Glutamatergic neuron (in vitro differentiated cells): ENCODE measurements at regions not wholly inside any gene's neighbourhood (a gene's known extent, or its start where the extent isn't known, plus 50 kb on each side); places are given as distances from the start of the nearest gene placed in this dataset.

Experiments used
- DNase-seq: peaks from one replicate; pipeline ENCODE4 v3.0.0; 2022
- H3K27ac Mint-ChIP-seq: one replicate; pipeline ENCODE4 v1.8.0; 2020; ENCODE audit warnings: mild to moderate bottlenecking, mixed read lengths, inconsistent platforms; ENCODE audit not compliant: unreplicated experiment
- H3K27me3 Mint-ChIP-seq: one replicate; pipeline ENCODE4 v1.8.0; 2020; ENCODE audit warnings: mild to moderate bottlenecking, moderate library complexity, mixed read lengths, inconsistent platforms; ENCODE audit not compliant: unreplicated experiment
- H3K36me3 Mint-ChIP-seq: one replicate; pipeline ENCODE4 v1.8.0; 2020; ENCODE audit warnings: mild to moderate bottlenecking, mixed read lengths, inconsistent platforms; ENCODE audit not compliant: unreplicated experiment
- H3K4me1 Mint-ChIP-seq: one replicate; pipeline ENCODE4 v1.8.0; 2020; ENCODE audit warnings: mild to moderate bottlenecking, low read depth, mixed read lengths, inconsistent platforms; ENCODE audit not compliant: unreplicated experiment
- H3K4me3 Mint-ChIP-seq: one replicate; pipeline ENCODE4 v1.8.0; 2020; ENCODE audit warnings: mild to moderate bottlenecking, mixed read lengths, inconsistent platforms; ENCODE audit not compliant: unreplicated experiment
- H3K9me3 Mint-ChIP-seq: one replicate; pipeline ENCODE4 v1.8.0; 2020; ENCODE audit warnings: mild to moderate bottlenecking, moderate library complexity, mixed read lengths, inconsistent platforms; ENCODE audit not compliant: unreplicated experiment
- TF ChIP-seq, protein P1 (sequence below): fragments of 200-600 bp; sonication (generic); IDR thresholded peaks from one replicate; pipeline ENCODE4 v1.5.0; 2021; ENCODE audit not compliant: partially characterized antibody, unreplicated experiment

DNA sequence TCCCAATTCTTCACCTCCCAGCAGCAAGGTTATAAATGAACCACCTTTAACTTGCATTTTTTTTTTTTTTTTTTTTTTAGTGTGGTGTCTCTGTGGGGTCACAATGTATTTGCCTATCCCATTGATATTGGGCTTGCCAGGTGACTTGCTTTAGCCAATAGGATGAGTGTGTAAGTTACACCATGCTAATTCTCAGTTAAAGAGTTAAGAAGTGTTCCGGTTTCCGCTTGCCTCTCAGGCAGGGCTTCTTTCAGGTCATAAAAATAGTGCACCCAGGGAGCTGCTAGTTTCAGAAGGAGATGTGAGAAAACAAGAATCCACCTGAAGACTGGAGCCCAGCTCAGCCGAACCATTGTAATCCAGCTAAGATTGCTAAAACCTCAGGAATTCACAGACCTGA is 84.2 kb upstream of the PTPRD start:
- Mint-ChIP-seq H3K36me3 (no peaks in the 10 kb centered on the region), H3K27me3 (no peaks in the 10 kb centered on the region), H3K9me3 (no peaks in the 10 kb centered on the region), H3K27ac (no peak overlapping the region), H3K4me1 (no peaks in the 10 kb centered on the region), H3K4me3 (no peak overlapping the region)
- TF ChIP-seq, protein P1, sequence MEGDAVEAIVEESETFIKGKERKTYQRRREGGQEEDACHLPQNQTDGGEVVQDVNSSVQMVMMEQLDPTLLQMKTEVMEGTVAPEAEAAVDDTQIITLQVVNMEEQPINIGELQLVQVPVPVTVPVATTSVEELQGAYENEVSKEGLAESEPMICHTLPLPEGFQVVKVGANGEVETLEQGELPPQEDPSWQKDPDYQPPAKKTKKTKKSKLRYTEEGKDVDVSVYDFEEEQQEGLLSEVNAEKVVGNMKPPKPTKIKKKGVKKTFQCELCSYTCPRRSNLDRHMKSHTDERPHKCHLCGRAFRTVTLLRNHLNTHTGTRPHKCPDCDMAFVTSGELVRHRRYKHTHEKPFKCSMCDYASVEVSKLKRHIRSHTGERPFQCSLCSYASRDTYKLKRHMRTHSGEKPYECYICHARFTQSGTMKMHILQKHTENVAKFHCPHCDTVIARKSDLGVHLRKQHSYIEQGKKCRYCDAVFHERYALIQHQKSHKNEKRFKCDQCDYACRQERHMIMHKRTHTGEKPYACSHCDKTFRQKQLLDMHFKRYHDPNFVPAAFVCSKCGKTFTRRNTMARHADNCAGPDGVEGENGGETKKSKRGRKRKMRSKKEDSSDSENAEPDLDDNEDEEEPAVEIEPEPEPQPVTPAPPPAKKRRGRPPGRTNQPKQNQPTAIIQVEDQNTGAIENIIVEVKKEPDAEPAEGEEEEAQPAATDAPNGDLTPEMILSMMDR = no peak
- DNase-seq = no peak

DNA sequence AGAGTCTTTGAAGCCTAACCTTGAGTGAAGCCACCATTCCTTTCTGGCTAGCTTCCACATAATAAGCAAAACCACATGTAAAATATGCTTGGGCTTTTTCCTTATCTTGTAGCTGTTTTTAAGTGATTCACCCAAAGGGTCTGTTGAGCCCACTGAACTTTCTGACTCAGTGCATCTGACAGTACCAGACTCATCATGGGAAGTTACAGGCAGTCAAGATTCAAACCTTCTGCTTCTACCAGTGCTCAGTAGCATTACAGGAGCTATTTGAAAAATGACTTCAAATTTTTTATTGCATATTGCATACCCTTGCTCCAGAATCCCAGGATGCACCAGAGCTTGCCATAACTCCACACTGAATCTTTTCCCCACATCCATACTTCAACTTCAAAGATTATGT is 87.5 kb upstream of the PTPRD start:
- no peak for DNase-seq
- H3K4me3 Mint-ChIP-seq = no peak overlapping the region
- TF ChIP-seq, protein P1 = no peak
- H3K27me3 Mint-ChIP-seq = no peaks in the 10 kb centered on the region
- H3K4me1 Mint-ChIP-seq = no peaks in the 10 kb centered on the region
- no peaks in the 10 kb centered on the region for H3K9me3 Mint-ChIP-seq
- H3K36me3 Mint-ChIP-seq = no peaks in the 10 kb centered on the region
- no peak overlapping the region for H3K27ac Mint-ChIP-seq

DNA sequence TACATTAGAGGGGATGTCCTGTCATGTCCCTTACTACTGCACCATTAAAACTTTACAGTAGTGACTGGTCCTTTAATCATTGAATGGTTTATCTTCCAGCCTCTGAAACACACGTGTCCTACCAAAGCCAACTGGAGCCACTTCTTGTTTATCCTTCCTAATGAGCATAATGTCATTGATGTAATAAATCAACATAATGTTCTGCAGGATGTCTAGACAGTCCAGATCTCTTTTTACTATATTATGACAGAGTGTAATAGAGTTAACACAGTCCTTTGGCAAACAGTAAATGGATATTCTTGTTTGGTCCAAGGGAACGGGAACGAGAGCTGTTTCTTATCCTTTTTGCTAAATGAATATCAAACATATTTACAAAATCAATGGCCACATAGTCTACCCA is 88.1 kb upstream of the PTPRD start:
- no peak for DNase-seq
- Mint-ChIP-seq H3K9me3 (no peaks in the 10 kb centered on the region), H3K4me1 (no peaks in the 10 kb centered on the region), H3K27me3 (no peaks in the 10 kb centered on the region), H3K27ac (no peak overlapping the region), H3K36me3 (no peaks in the 10 kb centered on the region), H3K4me3 (no peak overlapping the region)
- TF ChIP-seq, protein P1 = no peak

DNA sequence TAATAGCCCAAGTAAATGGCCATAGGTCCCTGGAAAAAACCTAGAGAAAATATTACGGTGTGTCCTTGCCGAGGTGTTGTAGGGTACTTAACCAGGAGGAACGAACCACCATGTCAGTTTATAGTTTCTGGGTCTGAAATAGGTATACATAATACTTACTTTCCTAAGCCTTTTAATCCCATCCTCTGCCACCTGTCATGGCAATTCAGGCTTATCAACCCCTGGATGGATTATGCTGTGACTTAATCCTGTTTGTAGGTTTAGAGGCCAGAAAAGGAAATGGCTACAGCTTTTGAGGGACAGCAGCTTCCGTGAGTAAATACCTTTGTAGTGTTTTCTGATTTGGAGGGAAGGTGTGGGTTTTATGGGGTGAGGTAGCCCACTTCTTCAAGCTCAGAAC is 89.1 kb upstream of the PTPRD start:
- no peak for DNase-seq
- Mint-ChIP-seq H3K36me3 (no peaks in the 10 kb centered on the region), H3K9me3 (no peaks in the 10 kb centered on the region), H3K4me1 (no peaks in the 10 kb centered on the region), H3K27ac (no peak overlapping the region), H3K4me3 (no peak overlapping the region), H3K27me3 (no peaks in the 10 kb centered on the region)
- TF ChIP-seq, protein P1 = no peak

DNA sequence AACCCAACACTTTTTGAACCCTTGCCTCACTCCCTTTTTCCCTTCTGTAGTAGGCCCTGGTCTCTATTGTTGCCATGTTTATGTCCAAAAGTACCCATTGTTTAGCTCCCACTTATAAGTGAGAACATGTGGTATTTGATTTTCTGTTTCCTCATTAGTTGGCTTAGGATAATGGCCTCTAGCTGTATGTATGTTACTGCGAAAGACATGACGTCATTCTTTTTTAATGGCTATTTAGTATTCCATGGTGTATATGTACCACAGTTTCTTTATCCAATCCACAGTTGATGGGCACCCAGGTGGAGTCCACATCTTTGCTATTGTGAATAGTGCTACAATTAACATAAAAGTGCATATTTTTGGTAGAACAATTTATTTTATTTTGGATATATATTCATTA is 90.3 kb upstream of the PTPRD start:
- Mint-ChIP-seq H3K36me3 (no peaks in the 10 kb centered on the region), H3K27ac (no peak overlapping the region), H3K4me1 (no peaks in the 10 kb centered on the region), H3K27me3 (peaks cover under 1% of the 10 kb centered on the region), H3K9me3 (no peaks in the 10 kb centered on the region), H3K4me3 (no peak overlapping the region)
- TF ChIP-seq, protein P1 = no peak
- DNase-seq = no peak
